GM10266 (cell line): ENCODE measurements at regions not wholly inside any gene's neighbourhood (a gene's known extent, or its start where the extent isn't known, plus 50 kb on each side); places are given as distances from the start of the nearest gene placed in this dataset.

ENCODE experiments used
- DNase-seq: peaks from one replicate; pipeline ENCODE4 v3.0.0; 2012; ENCODE audit errors: extremely low spot score
- CTCF ChIP-seq: IDR thresholded peaks from 2 replicates; pipeline ENCODE4 v1.5.1; 2012; ENCODE audit warnings: mild to moderate bottlenecking, low read depth; ENCODE audit not compliant: control insufficient read depth, insufficient read depth; ENCODE audit errors: missing control alignments

- TF ChIP-seq CTCF = no peak
- no peak for DNase-seq
These were observed 346.4 kb downstream of the CHRM3 start for GRCh38 chr1:239732770-239733169.

DNA sequence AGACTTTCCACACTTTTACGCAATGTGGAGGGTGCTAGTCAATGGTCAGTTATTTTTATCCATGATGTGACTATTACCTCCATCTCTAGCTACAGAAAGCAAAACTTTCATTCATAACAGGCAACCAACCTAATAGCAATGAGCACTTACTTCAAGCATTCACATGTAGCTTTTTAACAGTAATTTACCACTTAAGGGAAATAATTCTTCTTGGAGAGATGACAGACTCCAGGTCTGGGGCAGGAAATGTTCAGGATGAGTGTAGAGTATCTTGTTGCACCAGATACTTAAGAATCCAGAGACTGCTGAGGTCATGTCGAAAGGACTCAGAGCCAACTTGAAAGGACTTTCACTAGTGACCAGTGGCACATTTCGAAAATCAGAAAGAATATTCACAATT is 347.6 kb downstream of the CHRM3 start:
- TF ChIP-seq CTCF = no peak
- no peak for DNase-seq

GRCh38 chr1:239735111-239735510 is 348.7 kb downstream of the CHRM3 start:
- no peak for TF ChIP-seq CTCF
- DNase-seq = no peak

GRCh38 chr1:239736479-239736878 is 350.1 kb downstream of the CHRM3 start:
- DNase-seq = no peak
- TF ChIP-seq CTCF = no peak

GRCh38 chr1:239739375-239739774 is 352.3 kb upstream of the FMN2 start:
- no peak for TF ChIP-seq CTCF
- no peak for DNase-seq

- no peak for DNase-seq
- TF ChIP-seq CTCF = no peak
These were observed 351.8 kb upstream of the FMN2 start for GRCh38 chr1:239739919-239740318.

DNA sequence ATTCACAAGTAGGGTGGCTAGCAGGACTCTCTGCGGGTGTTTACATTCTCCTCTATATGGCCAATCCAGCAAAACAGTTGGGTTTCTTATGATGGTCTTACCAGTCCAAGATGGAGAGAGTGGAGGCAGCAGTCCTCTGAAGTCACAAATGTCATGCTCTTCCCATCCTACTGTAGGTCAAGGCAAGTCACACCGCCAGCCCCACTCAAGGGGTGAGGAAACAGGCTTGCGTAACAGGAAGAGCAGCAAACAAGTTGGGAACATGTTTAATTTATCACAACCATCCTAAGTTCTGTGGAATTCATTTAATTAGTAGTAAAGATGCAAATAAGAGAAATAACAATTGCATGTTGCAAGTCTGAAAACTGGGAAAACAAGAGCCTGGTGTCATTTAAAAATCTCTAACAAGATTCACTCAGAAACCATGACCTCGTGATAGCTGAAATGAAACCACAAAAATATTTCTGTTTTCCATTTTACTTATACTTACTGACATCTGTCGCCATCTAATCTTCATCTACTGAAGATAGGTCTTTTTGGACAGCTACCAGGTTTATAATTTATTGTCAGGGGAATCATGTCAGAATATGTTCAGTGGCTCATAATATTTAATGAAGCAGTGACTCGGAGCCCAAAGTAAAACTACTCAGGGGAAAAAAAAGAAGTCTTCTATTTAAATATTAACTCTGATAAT is 349.1 kb upstream of the FMN2 start:
- no peak for TF ChIP-seq CTCF
- DNase-seq = no peak
